GM18951 (cell line): ENCODE measurements at regions not wholly inside any gene's neighbourhood (a gene's known extent, or its start where the extent isn't known, plus 50 kb on each side); places are given as distances from the start of the nearest gene placed in this dataset.
"Not testable (repeated sequence)": the region's sequence is repeated elsewhere in the genome, so short reads cannot be mapped to it uniquely, and the experiment has no call there.

Source experiments
- POLR2A ChIP-seq: IDR thresholded peaks from 4 replicates; pipeline ENCODE4 v1.6.1; 2011; ENCODE audit warnings: mild to moderate bottlenecking; ENCODE audit not compliant: insufficient read length, insufficient read depth; ENCODE audit errors: extremely low read depth
- in situ Hi-C: fragments of 300-500 bp; cut with MboI; formaldehyde crosslinking; loops from one replicate; pipeline ENCODE4 v1.12.0; 2022; ENCODE audit warnings: low sequenced_read_pairs, mixed read lengths, inconsistent platforms; ENCODE audit not compliant: unreplicated experiment

- TF ChIP-seq POLR2A, result no peak
- in situ Hi-C loops, result no loop called here
Measured at GRCh38 chr10:4227586-4227985, 442.6 kb upstream of the KLF6 start.

- in situ Hi-C loops, result no loop called here
Measured at GRCh38 chr10:4226941-4227540, 442.0 kb upstream of the KLF6 start.

GRCh38 chr10:4224178-4224577 lies 439.2 kb upstream of the KLF6 start:
- in situ Hi-C loops, result no loop called here
- no peak for TF ChIP-seq POLR2A

More at GRCh38 chr10:4226941-4227540, 442.0 kb upstream of the KLF6 start:
- no peak for TF ChIP-seq POLR2A

GRCh38 chr10:4221310-4221709 lies 436.3 kb upstream of the KLF6 start:
- in situ Hi-C loops, result not testable (repeated sequence)

GRCh38 chr10:4219901-4220300 lies 434.9 kb upstream of the KLF6 start:
- no peak for TF ChIP-seq POLR2A
- in situ Hi-C loops, result no loop called here

GRCh38 chr10:4217653-4218052 lies 432.6 kb upstream of the KLF6 start:
- in situ Hi-C loops, result no loop called here
- no peak for TF ChIP-seq POLR2A

- no peak for TF ChIP-seq POLR2A
- in situ Hi-C loops, result no loop called here
Measured at GRCh38 chr10:4217187-4217586, 432.2 kb upstream of the KLF6 start.

GRCh38 chr10:4216726-4217125 lies 431.7 kb upstream of the KLF6 start:
- in situ Hi-C loops, result no loop called here
- TF ChIP-seq POLR2A, result no peak

GRCh38 chr10:4215963-4216575 lies 431.1 kb upstream of the KLF6 start:
- in situ Hi-C loops, result no loop called here
- TF ChIP-seq POLR2A, result no peak

- in situ Hi-C loops, result no loop called here
- no peak for TF ChIP-seq POLR2A
Measured at GRCh38 chr10:4215485-4215884, 430.5 kb upstream of the KLF6 start.

- in situ Hi-C loops, result no loop called here
- no peak for TF ChIP-seq POLR2A
Measured at GRCh38 chr10:4214908-4215307, 429.9 kb upstream of the KLF6 start.

- no peak for TF ChIP-seq POLR2A
- in situ Hi-C loops, result no loop called here
Measured at GRCh38 chr10:4213441-4213840, 428.4 kb upstream of the KLF6 start.

- in situ Hi-C loops, result no loop called here
- TF ChIP-seq POLR2A, result no peak
Measured at GRCh38 chr10:4212111-4212630, 427.2 kb upstream of the KLF6 start.

GRCh38 chr10:4208499-4208898 lies 423.5 kb upstream of the KLF6 start:
- no peak for TF ChIP-seq POLR2A
- in situ Hi-C loops, result no loop called here

GRCh38 chr10:4205113-4205512 lies 420.1 kb upstream of the KLF6 start:
- in situ Hi-C loops, result no loop called here
- no peak for TF ChIP-seq POLR2A

GRCh38 chr10:4202938-4203337 lies 417.9 kb upstream of the KLF6 start:
- in situ Hi-C loops, result no loop called here
- no peak for TF ChIP-seq POLR2A
